ENCODE measurements at regions not wholly inside any gene's neighbourhood (a gene's known extent, or its start where the extent isn't known, plus 50 kb on each side); places are given as distances from the start of the nearest gene placed in this dataset.

DNA sequence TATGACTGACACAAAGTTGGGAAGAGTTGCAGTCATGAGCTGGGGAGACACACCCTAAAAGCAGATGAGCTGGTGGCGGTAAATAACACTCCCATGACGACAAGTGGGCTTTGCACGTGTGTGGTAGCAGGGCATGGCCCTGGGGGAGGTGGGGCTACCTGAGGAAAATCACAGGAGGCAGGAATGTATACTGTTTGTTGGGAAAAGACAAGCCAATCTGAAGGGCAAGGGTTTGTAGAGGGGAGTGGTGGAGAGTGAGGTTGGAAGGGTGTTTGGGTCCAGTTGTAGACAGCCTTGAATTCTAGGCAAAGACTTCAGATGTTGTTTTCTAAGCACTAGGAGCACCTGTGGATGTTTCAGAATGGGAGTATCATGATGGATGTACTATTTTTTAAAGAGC, 151.6 kb downstream of the TM9SF2 start:
- Histone ChIP-seq H3K79me2 (ENCODE audit: insufficient read depth, low read length) (no peaks in the 10 kb centered on the region), H3K9me2 (replicated peaks; ENCODE audit: low read depth, low read length) (no peaks in the 10 kb centered on the region), H3K4me1 (ENCODE audit: insufficient read depth, low read length, poor library complexity, severe bottlenecking) (peaks cover 22% of the 10 kb centered on the region), H4K20me1 (ENCODE audit: insufficient read depth, low read length, poor library complexity, severe bottlenecking) (no peaks in the 10 kb centered on the region), H3K9me3 (ENCODE audit: insufficient read depth, low read depth, low read length) (no peaks in the 10 kb centered on the region), H3K4me2 (ENCODE audit: low read depth, low read length, poor library complexity, severe bottlenecking) (no peak overlapping the region), H3K36me3 (ENCODE audit: insufficient read depth, low read length) (no peaks in the 10 kb centered on the region), H2AFZ (ENCODE audit: low read length) (no peak overlapping the region), H3K27me3 (ENCODE audit: insufficient read depth, low read length, poor library complexity, severe bottlenecking) (no peaks in the 10 kb centered on the region), H3K9ac (ENCODE audit: low read depth, low read length, poor library complexity, severe bottlenecking) (no peak overlapping the region), H3F3A (ENCODE audit: low read depth) (peaks cover 4% of the 10 kb centered on the region; the same call in 1 of the 2 replicates), H3K4me3 (ENCODE audit: low read length, poor library complexity, severe bottlenecking) (no peak overlapping the region)
- TF ChIP-seq EZH2phosphoT487 (IDR thresholded peaks at IDR 0.05; ENCODE audit: borderline replicate concordance), result no peak
- TF ChIP-seq, protein P1, sequence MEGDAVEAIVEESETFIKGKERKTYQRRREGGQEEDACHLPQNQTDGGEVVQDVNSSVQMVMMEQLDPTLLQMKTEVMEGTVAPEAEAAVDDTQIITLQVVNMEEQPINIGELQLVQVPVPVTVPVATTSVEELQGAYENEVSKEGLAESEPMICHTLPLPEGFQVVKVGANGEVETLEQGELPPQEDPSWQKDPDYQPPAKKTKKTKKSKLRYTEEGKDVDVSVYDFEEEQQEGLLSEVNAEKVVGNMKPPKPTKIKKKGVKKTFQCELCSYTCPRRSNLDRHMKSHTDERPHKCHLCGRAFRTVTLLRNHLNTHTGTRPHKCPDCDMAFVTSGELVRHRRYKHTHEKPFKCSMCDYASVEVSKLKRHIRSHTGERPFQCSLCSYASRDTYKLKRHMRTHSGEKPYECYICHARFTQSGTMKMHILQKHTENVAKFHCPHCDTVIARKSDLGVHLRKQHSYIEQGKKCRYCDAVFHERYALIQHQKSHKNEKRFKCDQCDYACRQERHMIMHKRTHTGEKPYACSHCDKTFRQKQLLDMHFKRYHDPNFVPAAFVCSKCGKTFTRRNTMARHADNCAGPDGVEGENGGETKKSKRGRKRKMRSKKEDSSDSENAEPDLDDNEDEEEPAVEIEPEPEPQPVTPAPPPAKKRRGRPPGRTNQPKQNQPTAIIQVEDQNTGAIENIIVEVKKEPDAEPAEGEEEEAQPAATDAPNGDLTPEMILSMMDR (conservative IDR thresholded peaks at IDR 0.05; ENCODE audit: low read length), result no peak

DNA sequence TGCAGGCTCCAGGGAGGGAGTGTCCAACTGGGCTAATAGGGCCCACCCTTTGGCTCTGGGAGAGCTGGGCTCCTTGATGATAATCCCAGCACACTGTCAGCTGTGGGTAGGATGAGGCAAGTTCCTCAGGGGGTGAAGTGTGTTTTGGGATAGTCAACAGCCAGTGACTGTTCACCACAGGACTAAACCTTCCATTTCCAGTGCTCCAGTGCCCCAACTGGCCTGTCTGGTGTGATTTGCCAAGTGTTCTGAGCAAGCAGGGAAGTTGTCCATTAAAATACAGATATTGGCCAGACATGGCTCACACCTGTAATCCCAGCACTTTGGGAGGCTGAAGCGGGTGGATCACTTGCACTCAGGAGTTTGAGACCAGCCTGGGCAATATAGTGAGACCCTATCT, 150.9 kb downstream of the TM9SF2 start:
- Histone ChIP-seq H3K9me3 (ENCODE audit: insufficient read depth, low read depth, low read length) (no peaks in the 10 kb centered on the region), H3K36me3 (ENCODE audit: insufficient read depth, low read length) (no peaks in the 10 kb centered on the region), H4K20me1 (ENCODE audit: insufficient read depth, low read length, poor library complexity, severe bottlenecking) (no peaks in the 10 kb centered on the region), H3K27me3 (ENCODE audit: insufficient read depth, low read length, poor library complexity, severe bottlenecking) (no peaks in the 10 kb centered on the region), H3K9ac (ENCODE audit: low read depth, low read length, poor library complexity, severe bottlenecking) (no peak overlapping the region), H2AFZ (ENCODE audit: low read length) (no peak overlapping the region), H3K9me2 (replicated peaks; ENCODE audit: low read depth, low read length) (no peaks in the 10 kb centered on the region), H3K4me1 (ENCODE audit: insufficient read depth, low read length, poor library complexity, severe bottlenecking) (peaks cover 14% of the 10 kb centered on the region), H3F3A (ENCODE audit: low read depth) (peaks cover 4% of the 10 kb centered on the region; the same call in 1 of the 2 replicates), H3K4me3 (ENCODE audit: low read length, poor library complexity, severe bottlenecking) (no peak overlapping the region), H3K79me2 (ENCODE audit: insufficient read depth, low read length) (no peaks in the 10 kb centered on the region), H3K4me2 (ENCODE audit: low read depth, low read length, poor library complexity, severe bottlenecking) (no peak overlapping the region)
- TF ChIP-seq EZH2phosphoT487 (IDR thresholded peaks at IDR 0.05; ENCODE audit: borderline replicate concordance), result no peak
- TF ChIP-seq, protein P1 (conservative IDR thresholded peaks at IDR 0.05; ENCODE audit: low read length), result no peak

DNA sequence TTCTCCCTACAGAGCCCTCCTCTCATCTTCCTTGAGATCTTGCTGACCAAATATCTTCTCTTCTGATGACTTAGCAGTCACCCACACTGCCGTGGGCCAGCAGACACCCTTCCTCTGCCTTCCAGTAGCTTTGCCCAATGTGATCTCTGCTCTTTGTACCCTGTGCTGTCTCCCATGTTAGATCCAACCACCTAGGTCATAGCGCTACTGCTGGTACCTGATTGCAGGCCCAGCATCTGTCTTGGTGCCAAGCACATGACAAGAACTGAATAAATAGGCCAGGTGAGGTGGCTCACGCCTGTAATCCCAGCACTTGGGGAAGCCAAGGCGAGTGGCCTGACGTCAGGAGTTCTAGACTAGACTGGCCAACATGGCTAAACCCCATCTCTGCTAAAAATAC, 149.7 kb downstream of the TM9SF2 start:
- peaks cover 3% of the 10 kb centered on the region for H3K4me1 ChIP-seq (ENCODE audit: insufficient read depth, low read length, poor library complexity, severe bottlenecking)
- H3K4me3 ChIP-seq (ENCODE audit: low read length, poor library complexity, severe bottlenecking), result no peak overlapping the region
- no peak overlapping the region for H2AFZ ChIP-seq (ENCODE audit: low read length)
- H3F3A ChIP-seq (ENCODE audit: low read depth), result no peaks in the 10 kb centered on the region
- no peaks in the 10 kb centered on the region for H3K79me2 ChIP-seq (ENCODE audit: insufficient read depth, low read length)
- TF ChIP-seq EZH2phosphoT487 (IDR thresholded peaks at IDR 0.05; ENCODE audit: borderline replicate concordance), result no peak
- TF ChIP-seq, protein P1 (conservative IDR thresholded peaks at IDR 0.05; ENCODE audit: low read length), result no peak
- no peak overlapping the region for H3K4me2 ChIP-seq (ENCODE audit: low read depth, low read length, poor library complexity, severe bottlenecking)
- no peaks in the 10 kb centered on the region for H4K20me1 ChIP-seq (ENCODE audit: insufficient read depth, low read length, poor library complexity, severe bottlenecking)
- no peaks in the 10 kb centered on the region for H3K9me2 ChIP-seq (replicated peaks; ENCODE audit: low read depth, low read length)
- no peaks in the 10 kb centered on the region for H3K9me3 ChIP-seq (ENCODE audit: insufficient read depth, low read depth, low read length)
- no peaks in the 10 kb centered on the region for H3K36me3 ChIP-seq (ENCODE audit: insufficient read depth, low read length)
- H3K9ac ChIP-seq (ENCODE audit: low read depth, low read length, poor library complexity, severe bottlenecking), result no peak overlapping the region
- no peaks in the 10 kb centered on the region for H3K27me3 ChIP-seq (ENCODE audit: insufficient read depth, low read length, poor library complexity, severe bottlenecking)

All from Loucy (cell line).